H9 (cell line): ENCODE measurements at regions not wholly inside any gene's neighbourhood (a gene's known extent, or its start where the extent isn't known, plus 50 kb on each side); places are given as distances from the start of the nearest gene placed in this dataset.

ENCODE experiments used
- DNase-seq: peaks from one replicate; pipeline ENCODE4 v3.0.0-alpha.2; 2017
- H2AFZ ChIP-seq: one replicate; pipeline ENCODE4 v1.6.1; 2013; ENCODE audit warnings: mild to moderate bottlenecking, low read length, control low read depth, moderate library complexity
- H2AK5ac ChIP-seq: 2 replicates; pipeline ENCODE4 v1.6.1; 2013; ENCODE audit warnings: low read length, control low read depth, mixed read lengths; ENCODE audit not compliant: insufficient read length
- H2BK120ac ChIP-seq: one replicate; pipeline ENCODE4 v1.6.1; 2013; ENCODE audit warnings: low read depth, mild to moderate bottlenecking, low read length, control low read depth, inconsistent platforms; ENCODE audit not compliant: poor library complexity, severe bottlenecking
- H2BK12ac ChIP-seq: 2 replicates; pipeline ENCODE4 v1.6.1; 2013; ENCODE audit warnings: low read length, control low read depth, mixed read lengths, low read depth; ENCODE audit not compliant: insufficient read length
- H2BK15ac ChIP-seq: 2 replicates; pipeline ENCODE4 v1.6.1; 2013; ENCODE audit warnings: low read depth, low read length, control low read depth
- H2BK20ac ChIP-seq: one replicate; pipeline ENCODE4 v1.6.1; 2013; ENCODE audit warnings: low read depth, mild to moderate bottlenecking, low read length, control low read depth, inconsistent platforms; ENCODE audit not compliant: poor library complexity, severe bottlenecking
- H2BK5ac ChIP-seq: 2 replicates; pipeline ENCODE4 v1.6.1; 2013; ENCODE audit warnings: low read length, control low read depth, mixed read lengths; ENCODE audit not compliant: insufficient read length
- H3K14ac ChIP-seq: 2 replicates; pipeline ENCODE4 v1.6.1; 2013; ENCODE audit warnings: low read length, control low read depth; ENCODE audit not compliant: insufficient read depth
- H3K18ac ChIP-seq: 2 replicates; pipeline ENCODE4 v1.6.1; 2013; ENCODE audit warnings: low read depth, mild to moderate bottlenecking, mixed read lengths, low read length, control low read depth; ENCODE audit not compliant: insufficient read length
- H3K23ac ChIP-seq: 2 replicates; pipeline ENCODE4 v1.6.1; 2013; ENCODE audit warnings: low read length, control low read depth, mixed read lengths, low read depth; ENCODE audit not compliant: insufficient read length
- H3K23me2 ChIP-seq: 2 replicates; pipeline ENCODE4 v1.6.1; 2013; ENCODE audit warnings: low read depth, mild to moderate bottlenecking, mixed read lengths, low read length, control low read depth; ENCODE audit not compliant: insufficient read length, poor library complexity, severe bottlenecking
- H3K27ac ChIP-seq: 2 replicates; pipeline ENCODE4 v1.5.1; 2013; ENCODE audit warnings: low read length, control low read depth, mixed read lengths, low read depth; ENCODE audit not compliant: insufficient read length
- H3K27me3 ChIP-seq: 2 replicates; pipeline ENCODE4 v1.6.1; 2013; ENCODE audit warnings: low read length, control low read depth, inconsistent platforms; ENCODE audit not compliant: insufficient read depth
- H3K4ac ChIP-seq: 2 replicates; pipeline ENCODE4 v1.6.1; 2013; ENCODE audit warnings: low read depth, mild to moderate bottlenecking, control low read depth, inconsistent platforms, low read length, moderate library complexity
- H3K4me1 ChIP-seq: 2 replicates; pipeline ENCODE4 v1.6.1; 2013; ENCODE audit warnings: low read length, control low read depth, inconsistent platforms; ENCODE audit not compliant: insufficient read depth
- H3K4me2 ChIP-seq: 2 replicates; pipeline ENCODE4 v1.6.1; 2013; ENCODE audit warnings: low read length, control low read depth, mixed read lengths; ENCODE audit not compliant: insufficient read length, insufficient read depth
- H3K56ac ChIP-seq: 2 replicates; pipeline ENCODE4 v1.6.1; 2013; ENCODE audit warnings: low read depth, mild to moderate bottlenecking, mixed read lengths, low read length, control low read depth; ENCODE audit not compliant: insufficient read length
- H3K79me1 ChIP-seq: 2 replicates; pipeline ENCODE4 v1.6.1; 2013; ENCODE audit warnings: low read depth, mild to moderate bottlenecking, moderate library complexity, low read length, control low read depth, inconsistent platforms; ENCODE audit not compliant: insufficient read depth, poor library complexity, severe bottlenecking
- H3K79me2 ChIP-seq: 2 replicates; pipeline ENCODE4 v1.6.1; 2013; ENCODE audit warnings: low read length, control low read depth, inconsistent platforms; ENCODE audit not compliant: insufficient read depth
- H3K9ac ChIP-seq: 2 replicates; pipeline ENCODE4 v1.6.1; 2013; ENCODE audit warnings: low read length, control low read depth, mixed read lengths; ENCODE audit not compliant: insufficient read length; ENCODE audit errors: extremely low read depth
- H3K9me3 ChIP-seq: one replicate; pipeline ENCODE4 v1.6.1; 2013; ENCODE audit warnings: low read depth, low read length, inconsistent platforms; ENCODE audit not compliant: control insufficient read depth
- H3T11ph ChIP-seq: one replicate; pipeline ENCODE4 v1.6.1; 2013; ENCODE audit warnings: mild to moderate bottlenecking, low read length, control low read depth, inconsistent platforms
- H4K20me1 ChIP-seq: one replicate; pipeline ENCODE4 v1.6.1; 2013; ENCODE audit not compliant: control insufficient read depth, insufficient read length, insufficient read depth
- H4K5ac ChIP-seq: 2 replicates; pipeline ENCODE4 v1.6.1; 2013; ENCODE audit warnings: low read depth, mild to moderate bottlenecking, mixed read lengths, low read length, control low read depth; ENCODE audit not compliant: insufficient read length
- H4K8ac ChIP-seq: replicated peaks from 2 replicates; pipeline ENCODE4 v1.6.1; 2013; ENCODE audit warnings: low read length, control low read depth, mixed read lengths, low read depth; ENCODE audit not compliant: insufficient read length
- H4K91ac ChIP-seq: 2 replicates; pipeline ENCODE4 v1.6.1; 2013; ENCODE audit warnings: low read depth, mild to moderate bottlenecking, moderate library complexity, mixed read lengths, low read length, control low read depth; ENCODE audit not compliant: insufficient read length
- H3K27ac Mint-ChIP-seq, 3 experiments: 2 replicates in 2 of 3; 3 replicates in 1 of 3; pipeline ENCODE4 v1.8.0; 2020 to 2021; ENCODE audit warnings: mixed read lengths in 3 of 3, mild to moderate bottlenecking in 1 of 3, moderate library complexity in 1 of 3
- H3K27me3 Mint-ChIP-seq: 2 replicates; pipeline ENCODE4 v1.8.0; 2021; ENCODE audit warnings: low read depth, mild to moderate bottlenecking, moderate library complexity, mixed read lengths
- H3K36me3 Mint-ChIP-seq, 3 experiments: 2 replicates in 2 of 3; 3 replicates in 1 of 3; pipeline ENCODE4 v1.8.0; 2020 to 2021; ENCODE audit warnings: low read depth in 3 of 3, mixed read lengths in 3 of 3; ENCODE audit not compliant: insufficient read depth in 1 of 3
- H3K4me1 Mint-ChIP-seq, 2 experiments: 2 replicates each; pipeline ENCODE4 v1.8.0; 2020; ENCODE audit warnings: mixed read lengths in 2 of 2
- H3K4me3 Mint-ChIP-seq, 2 experiments: 2 replicates in 1 of 2; 3 replicates in 1 of 2; pipeline ENCODE4 v1.8.0; 2020 to 2021; ENCODE audit warnings: mild to moderate bottlenecking in 2 of 2, mixed read lengths in 2 of 2, moderate library complexity in 1 of 2
- H3K9me3 Mint-ChIP-seq, 2 experiments: 2 replicates in 1 of 2; 3 replicates in 1 of 2; pipeline ENCODE4 v1.8.0; 2020; ENCODE audit warnings: mild to moderate bottlenecking in 2 of 2, mixed read lengths in 2 of 2, moderate library complexity in 1 of 2
- CTCF ChIP-seq: fragments of 200-600 bp; sonication (generic); conservative IDR thresholded peaks from 3 replicates; pipeline ENCODE4 v1.8.0; 2021; ENCODE audit warnings: antibody characterized with exemption, mild to moderate bottlenecking
- WGBS: extraction: QIAGEN DNeasy Blood & Tissue Kit; methylation state at CpG from one replicate; pipeline ENCODE4 v1.1.7; 2013; ENCODE audit warnings: missing lambda C conversion rate, low lambda C conversion rate, mixed read lengths; ENCODE audit not compliant: insufficient read length; ENCODE audit errors: extremely low coverage; 5-methylcytosine and 5-hydroxymethylcytosine counted together

GRCh38 chr5:160903551-160903950 lies 51.5 kb upstream of the ATP10B start:
- no peak overlapping the region for H3K27ac ChIP-seq
- H3K23ac ChIP-seq = no peak overlapping the region
- H3K18ac ChIP-seq = no peak overlapping the region
- no peaks in the 10 kb centered on the region for H3K9me3 ChIP-seq
- no peak overlapping the region for H4K91ac ChIP-seq
- no peak overlapping the region for H4K5ac ChIP-seq
- no peaks in the 10 kb centered on the region; the same call in 1 of the 2 replicates for H3K27me3 Mint-ChIP-seq
- no peak overlapping the region for H2BK120ac ChIP-seq
- H3K27ac Mint-ChIP-seq = no peak overlapping the region
- H2AK5ac ChIP-seq = no peak overlapping the region
- no peak for DNase-seq
- H3T11ph ChIP-seq = no peak overlapping the region
- H3K4me1 Mint-ChIP-seq = peaks cover 7% of the 10 kb centered on the region in 2 experiments; a peak in 3 of 4 replicates
- H3K4me2 ChIP-seq = no peak overlapping the region
- no peaks in the 10 kb centered on the region for H3K23me2 ChIP-seq
- H3K79me1 ChIP-seq = no peaks in the 10 kb centered on the region
- no CpG with 5 or more reads among the region's 1 CpG for WGBS
- no peaks in the 10 kb centered on the region for H3K4me1 ChIP-seq
- H3K9me3 Mint-ChIP-seq = no peaks in the 10 kb centered on the region
- no peak overlapping the region for H2BK5ac ChIP-seq
- H3K36me3 Mint-ChIP-seq = no peaks in the 10 kb centered on the region
- H3K4me3 Mint-ChIP-seq = no peak overlapping the region
- no peak overlapping the region for H2BK20ac ChIP-seq
- H2BK12ac ChIP-seq = no peak overlapping the region
- no peak overlapping the region for H2BK15ac ChIP-seq
- no peak overlapping the region for H3K9ac ChIP-seq
- no peak for TF ChIP-seq CTCF
- H3K4ac ChIP-seq = no peak overlapping the region
- no peaks in the 10 kb centered on the region for H4K20me1 ChIP-seq
- H4K8ac ChIP-seq = no peak overlapping the region
- H3K79me2 ChIP-seq = no peaks in the 10 kb centered on the region
- no peaks in the 10 kb centered on the region for H3K27me3 ChIP-seq
- H3K56ac ChIP-seq = no peak overlapping the region
- no peak overlapping the region for H2AFZ ChIP-seq
- H3K14ac ChIP-seq = no peak overlapping the region
